Fibroblast of skin of left biceps (primary cell): ENCODE measurements at regions not wholly inside any gene's neighbourhood (a gene's known extent, or its start where the extent isn't known, plus 50 kb on each side); places are given as distances from the start of the nearest gene placed in this dataset.

Source experiments
- DNase-seq, 2 experiments: peaks; one replicate each; pipeline ENCODE4 v3.0.0-alpha.2; 2013; ENCODE audit warnings: low read depth in 2 of 2

- DNase-seq: no peak
These were observed 149.8 kb upstream of the TBL1X start for GRCh38 chrX:9315086-9315485.

- DNase-seq: no peak
These were observed 148.8 kb upstream of the TBL1X start for GRCh38 chrX:9316096-9316495.

- DNase-seq: no peak
These were observed 147.7 kb upstream of the TBL1X start for GRCh38 chrX:9317176-9317575.

GRCh38 chrX:9318213-9318612, 146.6 kb upstream of the TBL1X start:
- DNase-seq: no peak

GRCh38 chrX:9318766-9319165, 146.1 kb upstream of the TBL1X start:
- DNase-seq: no peak

GRCh38 chrX:9320940-9321339, 143.9 kb upstream of the TBL1X start:
- DNase-seq: no peak

GRCh38 chrX:9324676-9325075, 140.2 kb upstream of the TBL1X start:
- no peak for DNase-seq

GRCh38 chrX:9326369-9326768, 138.5 kb upstream of the TBL1X start:
- no peak for DNase-seq

- DNase-seq: no peak
These were observed 137.6 kb upstream of the TBL1X start for GRCh38 chrX:9327086-9327746.

- no peak for DNase-seq
These were observed 137.1 kb upstream of the TBL1X start for GRCh38 chrX:9327747-9328145.

GRCh38 chrX:9329056-9329455, 135.8 kb upstream of the TBL1X start:
- DNase-seq: no peak

GRCh38 chrX:9330249-9330982, 134.4 kb upstream of the TBL1X start:
- DNase-seq: no peak

GRCh38 chrX:9333873-9334560, 130.8 kb upstream of the TBL1X start:
- DNase-seq: no peak

- no peak for DNase-seq
These were observed 129.6 kb upstream of the TBL1X start for GRCh38 chrX:9335251-9335650.

- DNase-seq: no peak
These were observed 128.4 kb upstream of the TBL1X start for GRCh38 chrX:9336456-9336855.

GRCh38 chrX:9337046-9337445, 127.8 kb upstream of the TBL1X start:
- DNase-seq: peak; percentile 47

- no peak for DNase-seq
These were observed 125.9 kb upstream of the TBL1X start for GRCh38 chrX:9338986-9339385.

- DNase-seq: no peak
These were observed 125.0 kb upstream of the TBL1X start for GRCh38 chrX:9339603-9340491.

GRCh38 chrX:9340598-9341290, 124.1 kb upstream of the TBL1X start:
- DNase-seq: peak; percentile 45 to 54

GRCh38 chrX:9341291-9342201, 123.3 kb upstream of the TBL1X start:
- no peak for DNase-seq
